Loucy (cell line): ENCODE measurements at regions not wholly inside any gene's neighbourhood (a gene's known extent, or its start where the extent isn't known, plus 50 kb on each side); places are given as distances from the start of the nearest gene placed in this dataset.

Experiments
- H2AFZ ChIP-seq: fragments of 200-600 bp; sonication (generic); 2 replicates; pipeline ENCODE4 v1.6.0; 2016; ENCODE audit warnings: antibody characterized with exemption, mild to moderate bottlenecking, low read length, moderate library complexity
- H3F3A ChIP-seq: fragments of 200-600 bp; 2 replicates; pipeline ENCODE4 v1.6.0; 2016; ENCODE audit warnings: antibody characterized with exemption, low read depth, mild to moderate bottlenecking
- H3K27me3 ChIP-seq: fragments of 200-600 bp; sonication (generic); 2 replicates; pipeline ENCODE4 v1.6.1; 2014; ENCODE audit warnings: low read length, mild to moderate bottlenecking; ENCODE audit not compliant: insufficient read depth, poor library complexity, severe bottlenecking
- H3K36me3 ChIP-seq: fragments of 200-600 bp; sonication (generic); 2 replicates; pipeline ENCODE4 v1.6.1; 2016; ENCODE audit warnings: low read length; ENCODE audit not compliant: insufficient read depth
- H3K4me1 ChIP-seq: fragments of 200-600 bp; sonication (generic); 2 replicates; pipeline ENCODE4 v1.5.1; 2014; ENCODE audit warnings: low read length, mild to moderate bottlenecking; ENCODE audit not compliant: insufficient read depth, poor library complexity, severe bottlenecking
- H3K4me2 ChIP-seq: fragments of 200-600 bp; sonication (generic); 2 replicates; pipeline ENCODE4 v1.6.0; 2014; ENCODE audit warnings: antibody characterized with exemption, low read length, low read depth, mild to moderate bottlenecking; ENCODE audit not compliant: poor library complexity, severe bottlenecking
- H3K4me3 ChIP-seq: fragments of 200-600 bp; sonication (generic); 2 replicates; pipeline ENCODE4 v1.5.1; 2014; ENCODE audit warnings: low read length, mild to moderate bottlenecking, mixed read lengths; ENCODE audit not compliant: poor library complexity, severe bottlenecking
- H3K79me2 ChIP-seq: fragments of 200-600 bp; sonication (generic); 2 replicates; pipeline ENCODE4 v1.6.1; 2014; ENCODE audit warnings: low read length; ENCODE audit not compliant: insufficient read depth
- H3K9ac ChIP-seq: fragments of 200-600 bp; sonication (generic); 2 replicates; pipeline ENCODE4 v1.6.0; 2014; ENCODE audit warnings: mild to moderate bottlenecking, low read depth, low read length, moderate library complexity; ENCODE audit not compliant: poor library complexity, severe bottlenecking
- H3K9me2 ChIP-seq: fragments of 200-600 bp; sonication (generic); replicated peaks from 2 replicates; pipeline ENCODE4 v1.6.1; 2016; ENCODE audit warnings: low read depth, low read length, mixed read lengths
- H3K9me3 ChIP-seq: fragments of 200-600 bp; sonication (generic); 2 replicates; pipeline ENCODE4 v1.6.1; 2014; ENCODE audit warnings: mild to moderate bottlenecking, antibody characterized with exemption, low read length, low read depth; ENCODE audit not compliant: insufficient read depth
- H4K20me1 ChIP-seq: fragments of 200-600 bp; sonication (generic); 2 replicates; pipeline ENCODE4 v1.6.0; 2014; ENCODE audit warnings: antibody characterized with exemption, low read length, mild to moderate bottlenecking; ENCODE audit not compliant: insufficient read depth, poor library complexity, severe bottlenecking
- EZH2phosphoT487 ChIP-seq: fragments of 200-600 bp; IDR thresholded peaks from 2 replicates; pipeline ENCODE4 v1.6.1; 2018; ENCODE audit warnings: antibody characterized with exemption, mild to moderate bottlenecking, moderate library complexity, borderline replicate concordance
- TF ChIP-seq, protein P1 (sequence below): fragments of 200-600 bp; sonication (generic); conservative IDR thresholded peaks from 2 replicates; pipeline ENCODE4 v1.5.1; 2014; ENCODE audit warnings: mild to moderate bottlenecking, antibody characterized with exemption, low read length

DNA sequence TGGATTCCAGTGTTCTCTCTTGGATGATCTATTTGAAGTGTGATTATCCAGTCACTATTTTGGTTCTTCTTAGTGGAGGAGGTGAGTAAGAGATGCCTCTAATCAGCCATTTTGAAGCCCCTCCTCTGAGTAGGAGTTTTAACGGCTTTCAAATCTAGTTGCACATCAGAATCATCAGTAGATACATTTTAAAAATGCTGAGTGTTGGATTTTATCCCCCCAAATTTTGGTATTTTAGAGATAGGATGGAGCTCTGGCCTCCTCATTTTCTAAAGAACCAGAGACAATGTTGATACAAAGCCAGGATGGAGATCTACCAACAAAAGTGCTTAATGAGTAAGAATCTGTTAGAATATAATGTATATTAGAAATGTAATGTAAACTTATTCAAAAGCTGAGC lies 1061.0 kb upstream of the WWC1 start:
- Histone ChIP-seq H3F3A (no peaks in the 10 kb centered on the region), H3K79me2 (no peaks in the 10 kb centered on the region), H3K36me3 (no peaks in the 10 kb centered on the region), H3K9me2 (no peaks in the 10 kb centered on the region), H3K9me3 (no peaks in the 10 kb centered on the region), H3K4me2 (no peak overlapping the region), H3K27me3 (no peaks in the 10 kb centered on the region), H3K9ac (no peak overlapping the region), H3K4me1 (no peaks in the 10 kb centered on the region), H2AFZ (no peak overlapping the region), H3K4me3 (no peak overlapping the region), H4K20me1 (no peaks in the 10 kb centered on the region)
- TF ChIP-seq, protein P1, sequence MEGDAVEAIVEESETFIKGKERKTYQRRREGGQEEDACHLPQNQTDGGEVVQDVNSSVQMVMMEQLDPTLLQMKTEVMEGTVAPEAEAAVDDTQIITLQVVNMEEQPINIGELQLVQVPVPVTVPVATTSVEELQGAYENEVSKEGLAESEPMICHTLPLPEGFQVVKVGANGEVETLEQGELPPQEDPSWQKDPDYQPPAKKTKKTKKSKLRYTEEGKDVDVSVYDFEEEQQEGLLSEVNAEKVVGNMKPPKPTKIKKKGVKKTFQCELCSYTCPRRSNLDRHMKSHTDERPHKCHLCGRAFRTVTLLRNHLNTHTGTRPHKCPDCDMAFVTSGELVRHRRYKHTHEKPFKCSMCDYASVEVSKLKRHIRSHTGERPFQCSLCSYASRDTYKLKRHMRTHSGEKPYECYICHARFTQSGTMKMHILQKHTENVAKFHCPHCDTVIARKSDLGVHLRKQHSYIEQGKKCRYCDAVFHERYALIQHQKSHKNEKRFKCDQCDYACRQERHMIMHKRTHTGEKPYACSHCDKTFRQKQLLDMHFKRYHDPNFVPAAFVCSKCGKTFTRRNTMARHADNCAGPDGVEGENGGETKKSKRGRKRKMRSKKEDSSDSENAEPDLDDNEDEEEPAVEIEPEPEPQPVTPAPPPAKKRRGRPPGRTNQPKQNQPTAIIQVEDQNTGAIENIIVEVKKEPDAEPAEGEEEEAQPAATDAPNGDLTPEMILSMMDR = no peak
- TF ChIP-seq EZH2phosphoT487 = no peak

DNA sequence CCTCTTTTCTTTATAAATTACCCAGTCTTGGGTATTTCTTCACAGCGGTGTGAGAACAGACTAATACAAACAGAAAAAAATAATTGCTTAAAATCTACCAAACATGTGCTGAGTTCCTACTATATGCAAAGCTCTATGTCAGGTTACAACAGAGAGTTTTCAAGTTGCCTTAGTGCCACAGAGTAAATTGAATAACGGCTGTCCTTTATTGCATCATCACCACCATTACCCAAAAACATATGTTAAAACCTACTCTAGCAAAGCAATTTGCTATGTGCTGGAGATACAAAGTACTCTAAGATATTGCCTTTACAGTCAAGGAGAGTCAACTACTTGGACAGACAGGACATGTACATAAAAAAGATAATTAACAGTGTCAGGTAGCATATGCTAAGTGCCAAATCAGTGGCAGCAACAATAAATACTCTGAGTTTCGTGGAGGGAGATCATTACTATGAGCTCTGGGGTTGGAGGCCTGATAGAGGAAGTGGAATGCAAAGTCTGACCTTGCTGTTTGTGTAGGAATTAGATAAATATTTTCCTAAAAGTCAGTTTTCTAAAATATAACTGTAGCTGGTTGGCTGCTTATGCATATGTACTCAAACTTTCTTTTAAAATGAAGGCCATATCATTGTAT lies 1058.7 kb upstream of the WWC1 start:
- Histone ChIP-seq H3K9ac (no peak overlapping the region), H3K27me3 (no peaks in the 10 kb centered on the region), H3K4me2 (no peak overlapping the region), H3K4me1 (no peaks in the 10 kb centered on the region), H3K9me2 (no peaks in the 10 kb centered on the region), H3K79me2 (no peaks in the 10 kb centered on the region), H3K36me3 (no peaks in the 10 kb centered on the region), H3K9me3 (no peaks in the 10 kb centered on the region), H3K4me3 (no peak overlapping the region), H3F3A (no peaks in the 10 kb centered on the region), H4K20me1 (no peaks in the 10 kb centered on the region), H2AFZ (no peak overlapping the region)
- TF ChIP-seq, protein P1 = no peak
- TF ChIP-seq EZH2phosphoT487 = no peak

DNA sequence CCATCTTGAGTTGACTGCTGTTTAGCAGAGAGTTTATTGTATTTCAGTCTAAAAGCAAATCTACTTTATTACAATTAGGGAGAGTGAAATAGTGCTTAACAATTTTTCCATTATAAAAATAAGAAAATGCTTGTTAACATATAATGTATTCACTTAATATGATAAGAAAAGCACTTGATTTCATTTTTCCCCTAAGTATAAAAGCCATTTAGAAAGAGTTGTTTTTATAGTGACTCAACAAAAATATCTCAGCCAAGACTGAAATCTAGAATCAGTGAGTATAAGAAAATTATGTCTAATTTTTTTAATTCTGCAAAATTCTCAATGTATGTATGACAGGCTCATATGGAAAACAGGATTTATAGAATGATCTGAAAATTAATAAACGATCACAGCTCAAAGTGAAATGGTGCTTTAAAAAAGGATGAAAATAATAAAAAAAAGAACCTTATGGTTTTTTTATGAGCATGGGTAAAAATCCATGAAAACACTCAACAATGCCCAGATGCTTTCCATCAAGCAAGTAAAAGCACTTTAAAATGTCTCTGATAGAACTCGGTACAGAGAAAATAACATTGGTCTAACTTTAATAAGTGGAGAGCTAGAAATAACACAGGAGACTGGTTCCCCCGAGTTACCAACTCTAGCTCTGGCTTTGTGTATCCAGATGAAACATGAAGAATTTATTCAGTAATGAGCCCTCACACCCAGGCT lies 1057.8 kb upstream of the WWC1 start:
- H2AFZ ChIP-seq = no peak overlapping the region
- no peak overlapping the region for H3K4me2 ChIP-seq
- no peak overlapping the region for H3K4me3 ChIP-seq
- no peaks in the 10 kb centered on the region for H3K36me3 ChIP-seq
- TF ChIP-seq, protein P1 = no peak
- TF ChIP-seq EZH2phosphoT487 = no peak
- H3K9ac ChIP-seq = no peak overlapping the region
- no peaks in the 10 kb centered on the region for H3K4me1 ChIP-seq
- no peaks in the 10 kb centered on the region for H3K79me2 ChIP-seq
- H3K9me3 ChIP-seq = no peaks in the 10 kb centered on the region
- H3F3A ChIP-seq = no peaks in the 10 kb centered on the region
- no peaks in the 10 kb centered on the region for H3K27me3 ChIP-seq
- no peaks in the 10 kb centered on the region for H4K20me1 ChIP-seq
- H3K9me2 ChIP-seq = no peaks in the 10 kb centered on the region
